ENCODE measurements at regions not wholly inside any gene's neighbourhood (a gene's known extent, or its start where the extent isn't known, plus 50 kb on each side); places are given as distances from the start of the nearest gene placed in this dataset.

DNA sequence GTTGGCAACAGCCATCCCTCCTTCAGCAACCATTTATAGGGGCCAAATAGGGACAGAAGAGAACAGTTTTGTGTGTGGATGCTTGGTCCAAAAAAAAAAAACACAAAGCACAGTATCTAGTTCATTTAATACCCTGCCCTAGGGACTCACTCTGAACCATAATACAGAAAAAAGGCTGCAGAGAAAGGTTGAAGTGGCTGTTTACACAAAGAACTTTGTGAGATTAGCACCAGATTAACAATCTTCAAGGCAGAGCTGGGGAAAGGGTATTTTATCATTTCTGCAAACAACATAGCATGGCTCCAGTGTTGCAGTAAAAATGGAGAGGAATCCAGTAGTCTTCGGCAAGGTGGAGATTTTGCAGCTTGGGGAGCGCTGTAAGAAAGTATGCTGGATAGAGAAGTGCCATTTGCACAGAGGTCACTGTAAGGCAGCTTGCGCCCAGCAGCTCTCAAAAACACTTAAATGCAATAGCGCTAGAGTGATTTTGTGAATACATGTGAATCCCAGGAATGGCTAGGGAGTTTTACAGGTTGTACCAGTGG is 124.2 kb upstream of the PLEKHA5 start:
- TF ChIP-seq POLR2AphosphoS5 (IDR thresholded peaks at IDR 0.05; ENCODE audit: insufficient read depth in 1 of 2, low read depth in 1 of 2) (no peak), POLR2A (IDR thresholded peaks at IDR 0.05) (no peak)
- TF ChIP-seq, protein P1, sequence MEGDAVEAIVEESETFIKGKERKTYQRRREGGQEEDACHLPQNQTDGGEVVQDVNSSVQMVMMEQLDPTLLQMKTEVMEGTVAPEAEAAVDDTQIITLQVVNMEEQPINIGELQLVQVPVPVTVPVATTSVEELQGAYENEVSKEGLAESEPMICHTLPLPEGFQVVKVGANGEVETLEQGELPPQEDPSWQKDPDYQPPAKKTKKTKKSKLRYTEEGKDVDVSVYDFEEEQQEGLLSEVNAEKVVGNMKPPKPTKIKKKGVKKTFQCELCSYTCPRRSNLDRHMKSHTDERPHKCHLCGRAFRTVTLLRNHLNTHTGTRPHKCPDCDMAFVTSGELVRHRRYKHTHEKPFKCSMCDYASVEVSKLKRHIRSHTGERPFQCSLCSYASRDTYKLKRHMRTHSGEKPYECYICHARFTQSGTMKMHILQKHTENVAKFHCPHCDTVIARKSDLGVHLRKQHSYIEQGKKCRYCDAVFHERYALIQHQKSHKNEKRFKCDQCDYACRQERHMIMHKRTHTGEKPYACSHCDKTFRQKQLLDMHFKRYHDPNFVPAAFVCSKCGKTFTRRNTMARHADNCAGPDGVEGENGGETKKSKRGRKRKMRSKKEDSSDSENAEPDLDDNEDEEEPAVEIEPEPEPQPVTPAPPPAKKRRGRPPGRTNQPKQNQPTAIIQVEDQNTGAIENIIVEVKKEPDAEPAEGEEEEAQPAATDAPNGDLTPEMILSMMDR (IDR thresholded peaks at IDR 0.05), result no peak
- no peaks in the 10 kb centered on the region for H3K9me3 ChIP-seq
- no peak for DNase-seq (ENCODE audit: extremely low spot score in 2 of 2)
- H3K36me3 ChIP-seq, result no peaks in the 10 kb centered on the region
- no peak overlapping the region for H3K27ac ChIP-seq
- intact Hi-C loops (cut with DNase I), result no loop called here
- H3K4me1 ChIP-seq, result no peaks in the 10 kb centered on the region
- no peak overlapping the region for H3K4me3 ChIP-seq
- H3K27me3 ChIP-seq, result no peaks in the 10 kb centered on the region

- Histone ChIP-seq H3K9me3 (no peaks in the 10 kb centered on the region), H3K36me3 (no peaks in the 10 kb centered on the region), H3K27me3 (no peaks in the 10 kb centered on the region), H3K4me3 (no peak overlapping the region), H3K4me1 (no peaks in the 10 kb centered on the region), H3K27ac (no peak overlapping the region)
- intact Hi-C loops (cut with DNase I), result no loop called here
- TF ChIP-seq POLR2AphosphoS5 (IDR thresholded peaks at IDR 0.05; ENCODE audit: insufficient read depth in 1 of 2, low read depth in 1 of 2), result no peak
- no peak for TF ChIP-seq POLR2A (IDR thresholded peaks at IDR 0.05)
- TF ChIP-seq, protein P1 (IDR thresholded peaks at IDR 0.05), result no peak
- DNase-seq (ENCODE audit: extremely low spot score in 2 of 2), result no peak
Observed at GRCh38 chr12:19006626-19007137, 122.9 kb upstream of the PLEKHA5 start.

DNA sequence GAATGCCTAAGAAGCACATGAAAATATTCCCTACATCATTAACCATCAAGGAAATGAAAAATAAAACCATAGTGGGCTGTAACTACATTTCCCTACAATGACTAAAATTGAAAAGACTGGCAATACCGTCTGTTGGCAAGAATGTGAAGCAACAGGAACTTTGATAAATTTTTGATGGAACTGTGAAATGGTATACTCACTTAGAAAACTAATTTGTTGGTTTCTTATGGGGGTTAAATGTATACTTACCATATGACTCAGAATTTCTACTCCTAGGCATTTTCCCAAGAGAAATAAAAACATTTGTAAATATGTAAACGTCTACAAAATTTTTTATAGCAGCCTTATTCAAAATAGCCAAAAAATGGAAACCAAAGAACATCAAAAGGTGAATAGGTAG is 121.4 kb upstream of the PLEKHA5 start:
- Histone ChIP-seq H3K27me3 (no peaks in the 10 kb centered on the region), H3K36me3 (no peaks in the 10 kb centered on the region), H3K9me3 (no peaks in the 10 kb centered on the region), H3K27ac (no peak overlapping the region), H3K4me3 (no peak overlapping the region), H3K4me1 (no peaks in the 10 kb centered on the region)
- no peak for DNase-seq (ENCODE audit: extremely low spot score in 2 of 2)
- TF ChIP-seq, protein P1 (IDR thresholded peaks at IDR 0.05), result no peak
- TF ChIP-seq POLR2AphosphoS5 (IDR thresholded peaks at IDR 0.05; ENCODE audit: insufficient read depth in 1 of 2, low read depth in 1 of 2) (no peak), POLR2A (IDR thresholded peaks at IDR 0.05) (no peak)
- intact Hi-C loops (cut with DNase I), result no loop called here

GRCh38 chr12:19010087-19010486 is 119.4 kb upstream of the PLEKHA5 start:
- H3K4me1 ChIP-seq, result no peaks in the 10 kb centered on the region
- no peak for DNase-seq (ENCODE audit: extremely low spot score in 2 of 2)
- no peak overlapping the region for H3K4me3 ChIP-seq
- H3K27me3 ChIP-seq, result no peaks in the 10 kb centered on the region
- H3K36me3 ChIP-seq, result no peaks in the 10 kb centered on the region
- no peak overlapping the region for H3K27ac ChIP-seq
- intact Hi-C loops (cut with DNase I), result no loop called here
- no peaks in the 10 kb centered on the region for H3K9me3 ChIP-seq
- TF ChIP-seq POLR2A (IDR thresholded peaks at IDR 0.05) (no peak), POLR2AphosphoS5 (IDR thresholded peaks at IDR 0.05; ENCODE audit: insufficient read depth in 1 of 2, low read depth in 1 of 2) (no peak)
- TF ChIP-seq, protein P1 (IDR thresholded peaks at IDR 0.05), result no peak

DNA sequence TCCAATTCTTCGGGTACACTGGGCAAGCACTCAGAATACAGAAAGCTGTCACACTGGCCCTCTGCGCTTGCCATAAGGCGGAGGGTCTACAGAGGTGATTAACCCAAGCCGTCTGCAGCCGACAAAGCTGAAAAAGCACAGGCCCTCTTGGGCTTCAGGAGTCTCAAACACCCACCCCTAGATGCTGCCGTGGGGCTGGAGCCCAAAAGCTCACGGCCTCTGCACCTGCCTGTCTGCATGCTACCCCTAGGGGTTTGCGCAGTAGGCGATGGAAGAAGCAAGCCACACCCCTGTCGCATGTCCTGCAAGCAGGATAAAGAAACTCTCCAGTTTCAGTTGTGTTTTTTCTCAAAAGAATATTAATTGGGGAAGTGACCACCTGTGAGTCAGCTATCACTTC is 118.8 kb upstream of the PLEKHA5 start:
- Histone ChIP-seq H3K27me3 (no peaks in the 10 kb centered on the region), H3K27ac (no peak overlapping the region), H3K9me3 (no peaks in the 10 kb centered on the region), H3K4me3 (no peak overlapping the region), H3K4me1 (no peaks in the 10 kb centered on the region), H3K36me3 (no peaks in the 10 kb centered on the region)
- TF ChIP-seq POLR2A (IDR thresholded peaks at IDR 0.05) (no peak), POLR2AphosphoS5 (IDR thresholded peaks at IDR 0.05; ENCODE audit: insufficient read depth in 1 of 2, low read depth in 1 of 2) (no peak)
- TF ChIP-seq, protein P1 (IDR thresholded peaks at IDR 0.05), result no peak
- intact Hi-C loops (cut with DNase I), result no loop called here
- DNase-seq (ENCODE audit: extremely low spot score in 2 of 2), result no peak

All from vagina (tissue), 2 donors.